ENCODE measurements at regions not wholly inside any gene's neighbourhood (a gene's known extent, or its start where the extent isn't known, plus 50 kb on each side); places are given as distances from the start of the nearest gene placed in this dataset.
"Not testable (repeated sequence)": the region's sequence is repeated elsewhere in the genome, so short reads cannot be mapped to it uniquely, and the experiment has no call there.

- H3K36me3 Mint-ChIP-seq, result no peaks in the 10 kb centered on the region
- no peak overlapping the region for H3K4me3 ChIP-seq (ENCODE audit: low read length)
- H3K9me3 ChIP-seq (ENCODE audit: low read length), result no peaks in the 10 kb centered on the region
- H3K27ac ChIP-seq (ENCODE audit: low read depth, low read length), result no peak overlapping the region
- no peaks in the 10 kb centered on the region for H3K4me1 ChIP-seq (ENCODE audit: insufficient read depth, low read length)
- CTCF ChIA-PET, result interaction anchor here (1.0 kb wide), 1 partner anchor 9 kb away, joined by 3 read pairs; no protein-coding TSS in a partner anchor
- DNase-seq, result no peak
- no peak overlapping the region for H3K4me3 Mint-ChIP-seq
- POLR2A ChIA-PET, result no interaction called here
- H3K27me3 Mint-ChIP-seq, result peaks cover 2 to 19% of the 10 kb centered on the region in 2 donors
- H3K27me3 ChIP-seq (ENCODE audit: insufficient read depth, low read length, poor library complexity, severe bottlenecking), result no peaks in the 10 kb centered on the region
- no peak overlapping the region for H3K27ac Mint-ChIP-seq
- no peaks in the 10 kb centered on the region for H3K9me3 Mint-ChIP-seq
- H3K4me1 Mint-ChIP-seq, result no peaks in the 10 kb centered on the region
- H3K36me3 ChIP-seq (ENCODE audit: insufficient read depth, low read length), result no peaks in the 10 kb centered on the region
Observed at GRCh38 chr3:66830301-66830700, 167.8 kb upstream of the KBTBD8 start.

- Mint-ChIP-seq H3K9me3 (no peaks in the 10 kb centered on the region), H3K4me1 (no peaks in the 10 kb centered on the region)
- CTCF ChIA-PET, result no interaction called here
Observed at GRCh38 chr3:66831931-66832330, 166.2 kb upstream of the KBTBD8 start.

GRCh38 chr3:66836363-66837152, 161.5 kb upstream of the KBTBD8 start:
- POLR2A ChIA-PET, result no interaction called here

More at GRCh38 chr3:66831931-66832330, 166.2 kb upstream of the KBTBD8 start:
- Histone ChIP-seq H3K4me1 (ENCODE audit: insufficient read depth, low read length) (no peaks in the 10 kb centered on the region), H3K36me3 (ENCODE audit: insufficient read depth, low read length) (no peaks in the 10 kb centered on the region), H3K27me3 (ENCODE audit: insufficient read depth, low read length, poor library complexity, severe bottlenecking) (no peaks in the 10 kb centered on the region), H3K4me3 (ENCODE audit: low read length) (no peak overlapping the region), H3K9me3 (ENCODE audit: low read length) (no peaks in the 10 kb centered on the region), H3K27ac (ENCODE audit: low read depth, low read length) (no peak overlapping the region)
- peaks cover 2 to 28% of the 10 kb centered on the region in 2 donors for H3K27me3 Mint-ChIP-seq
- POLR2A ChIA-PET, result no interaction called here
- H3K27ac Mint-ChIP-seq, result no peak overlapping the region
- no peak for DNase-seq
- no peaks in the 10 kb centered on the region for H3K36me3 Mint-ChIP-seq
- H3K4me3 Mint-ChIP-seq, result no peak overlapping the region

GRCh38 chr3:66838704-66839103, 159.4 kb upstream of the KBTBD8 start:
- Histone ChIP-seq H3K4me3 (ENCODE audit: low read length) (no peak overlapping the region), H3K9me3 (ENCODE audit: low read length) (no peaks in the 10 kb centered on the region), H3K27me3 (ENCODE audit: insufficient read depth, low read length, poor library complexity, severe bottlenecking) (no peaks in the 10 kb centered on the region), H3K4me1 (ENCODE audit: insufficient read depth, low read length) (no peaks in the 10 kb centered on the region), H3K27ac (ENCODE audit: low read depth, low read length) (no peak overlapping the region), H3K36me3 (ENCODE audit: insufficient read depth, low read length) (no peaks in the 10 kb centered on the region)
- H3K36me3 Mint-ChIP-seq, result peaks cover 0 to 3% (median 0%) of the 10 kb centered on the region in 3 donors
- H3K4me1 Mint-ChIP-seq, result no peaks in the 10 kb centered on the region
- ChIA-PET POLR2A (no interaction called here), CTCF (no interaction called here)
- DNase-seq, result no peak
- no peak overlapping the region for H3K4me3 Mint-ChIP-seq
- H3K27me3 Mint-ChIP-seq, result peaks cover 4 to 17% of the 10 kb centered on the region in 2 donors
- no peak overlapping the region for H3K27ac Mint-ChIP-seq
- H3K9me3 Mint-ChIP-seq, result no peaks in the 10 kb centered on the region

More at GRCh38 chr3:66836363-66837152, 161.5 kb upstream of the KBTBD8 start:
- no peaks in the 10 kb centered on the region for H3K9me3 ChIP-seq (ENCODE audit: low read length)
- CTCF ChIA-PET, result no interaction called here
- no peaks in the 10 kb centered on the region for H3K27me3 ChIP-seq (ENCODE audit: insufficient read depth, low read length, poor library complexity, severe bottlenecking)
- no peak overlapping the region for H3K4me3 ChIP-seq (ENCODE audit: low read length)
- no peaks in the 10 kb centered on the region for H3K4me1 ChIP-seq (ENCODE audit: insufficient read depth, low read length)
- H3K36me3 Mint-ChIP-seq, result peaks cover 0 to 3% (median 0%) of the 10 kb centered on the region in 3 donors
- H3K36me3 ChIP-seq (ENCODE audit: insufficient read depth, low read length), result no peaks in the 10 kb centered on the region
- H3K27ac ChIP-seq (ENCODE audit: low read depth, low read length), result no peak overlapping the region
- no peaks in the 10 kb centered on the region for H3K9me3 Mint-ChIP-seq
- H3K4me1 Mint-ChIP-seq, result no peaks in the 10 kb centered on the region
- H3K27me3 Mint-ChIP-seq, result peaks cover 6 to 21% of the 10 kb centered on the region in 2 donors
- no peak overlapping the region for H3K4me3 Mint-ChIP-seq
- no peak for DNase-seq
- H3K27ac Mint-ChIP-seq, result no peak overlapping the region

- Histone ChIP-seq H3K9me3 (ENCODE audit: low read length) (no peaks in the 10 kb centered on the region), H3K36me3 (ENCODE audit: insufficient read depth, low read length) (no peaks in the 10 kb centered on the region), H3K27ac (ENCODE audit: low read depth, low read length) (no peak overlapping the region), H3K4me3 (ENCODE audit: low read length) (no peak overlapping the region), H3K4me1 (ENCODE audit: insufficient read depth, low read length) (no peaks in the 10 kb centered on the region), H3K27me3 (ENCODE audit: insufficient read depth, low read length, poor library complexity, severe bottlenecking) (no peaks in the 10 kb centered on the region)
- Mint-ChIP-seq H3K27ac (no peak overlapping the region), H3K27me3 (peaks cover 4 to 13% of the 10 kb centered on the region in 2 donors), H3K4me1 (no peaks in the 10 kb centered on the region), H3K9me3 (peaks cover 0 to 5% (median 2%) of the 10 kb centered on the region in 5 donors), H3K36me3 (peaks cover 0 to 3% (median 0%) of the 10 kb centered on the region in 3 donors), H3K4me3 (no peak overlapping the region)
- ChIA-PET POLR2A (no interaction called here), CTCF (no interaction called here)
- DNase-seq, result no peak
Observed at GRCh38 chr3:66839508-66839907, 158.6 kb upstream of the KBTBD8 start.

GRCh38 chr3:66842761-66843464, 155.2 kb upstream of the KBTBD8 start:
- H3K27ac Mint-ChIP-seq; H3K4me1 Mint-ChIP-seq; DNase-seq; H3K9me3 ChIP-seq (ENCODE audit: low read length); H3K36me3 Mint-ChIP-seq; H3K4me3 Mint-ChIP-seq; H3K27ac ChIP-seq (ENCODE audit: low read depth, low read length); H3K4me3 ChIP-seq (ENCODE audit: low read length); H3K4me1 ChIP-seq (ENCODE audit: insufficient read depth, low read length); CTCF ChIA-PET; H3K36me3 ChIP-seq (ENCODE audit: insufficient read depth, low read length); POLR2A ChIA-PET; H3K27me3 ChIP-seq (ENCODE audit: insufficient read depth, low read length, poor library complexity, severe bottlenecking): not testable (repeated sequence)
- Mint-ChIP-seq H3K9me3 (peaks cover 0 to 24% (median 12%) of the 10 kb centered on the region in 5 donors), H3K27me3 (peaks cover 6 to 13% of the 10 kb centered on the region in 2 donors)

GRCh38 chr3:66851894-66852613, 146.1 kb upstream of the KBTBD8 start:
- Mint-ChIP-seq H3K4me3 (no peak overlapping the region), H3K36me3 (no peaks in the 10 kb centered on the region), H3K4me1 (peaks cover 0 to 7% (median 0%) of the 10 kb centered on the region in 3 donors), H3K27ac (no peak overlapping the region), H3K9me3 (peaks cover 0 to 8% (median 3%) of the 10 kb centered on the region in 5 donors), H3K27me3 (peaks cover 1 to 10% of the 10 kb centered on the region in 2 donors)
- Histone ChIP-seq H3K4me1 (ENCODE audit: insufficient read depth, low read length) (no peaks in the 10 kb centered on the region), H3K27ac (ENCODE audit: low read depth, low read length) (no peak overlapping the region), H3K36me3 (ENCODE audit: insufficient read depth, low read length) (no peaks in the 10 kb centered on the region), H3K4me3 (ENCODE audit: low read length) (no peak overlapping the region), H3K9me3 (ENCODE audit: low read length) (no peaks in the 10 kb centered on the region), H3K27me3 (ENCODE audit: insufficient read depth, low read length, poor library complexity, severe bottlenecking) (no peaks in the 10 kb centered on the region)
- ChIA-PET POLR2A (no interaction called here), CTCF (no interaction called here)
- DNase-seq, result no peak

GRCh38 chr3:66854601-66855151, 143.4 kb upstream of the KBTBD8 start:
- Histone ChIP-seq H3K9me3 (ENCODE audit: low read length) (no peaks in the 10 kb centered on the region), H3K36me3 (ENCODE audit: insufficient read depth, low read length) (no peaks in the 10 kb centered on the region), H3K27ac (ENCODE audit: low read depth, low read length) (no peak overlapping the region), H3K27me3 (ENCODE audit: insufficient read depth, low read length, poor library complexity, severe bottlenecking) (no peaks in the 10 kb centered on the region), H3K4me1 (ENCODE audit: insufficient read depth, low read length) (no peaks in the 10 kb centered on the region), H3K4me3 (ENCODE audit: low read length) (no peak overlapping the region)
- peaks cover 0 to 7% (median 0%) of the 10 kb centered on the region in 3 donors for H3K4me1 Mint-ChIP-seq
- H3K9me3 Mint-ChIP-seq, result peaks cover 0 to 7% (median 1%) of the 10 kb centered on the region in 5 donors
- DNase-seq, result no peak
- ChIA-PET CTCF (no interaction called here), POLR2A (no interaction called here)
- peaks cover 3 to 10% of the 10 kb centered on the region in 2 donors for H3K27me3 Mint-ChIP-seq
- no peak overlapping the region for H3K27ac Mint-ChIP-seq
- H3K4me3 Mint-ChIP-seq, result no peak overlapping the region
- H3K36me3 Mint-ChIP-seq, result no peaks in the 10 kb centered on the region

Data from CD8-positive, alpha-beta memory T cell (primary cell).